Peyer's patch (tissue), 4 donors: ENCODE measurements at regions not wholly inside any gene's neighbourhood (a gene's known extent, or its start where the extent isn't known, plus 50 kb on each side); places are given as distances from the start of the nearest gene placed in this dataset.

Experiments
- POLR2A ChIP-seq, 2 donors: fragments of 450-650 bp; IDR thresholded peaks; one replicate each; pipeline ENCODE4 v1.5.1; 2017; ENCODE audit warnings: antibody characterized with exemption in 2 of 2, mild to moderate bottlenecking in 2 of 2, moderate library complexity in 2 of 2
- TF ChIP-seq, protein P1 (sequence below), 6 experiments: fragments of 450-650 bp in 4 of 6; fragments of 200-600 bp in 2 of 6; sonication (generic) in 1 of 6; IDR thresholded peaks; one replicate each; pipeline ENCODE4 v1.5.1; 2017 to 2019; ENCODE audit warnings: antibody characterized with exemption in 6 of 6, mild to moderate bottlenecking in 3 of 6, moderate library complexity in 1 of 6

DNA sequence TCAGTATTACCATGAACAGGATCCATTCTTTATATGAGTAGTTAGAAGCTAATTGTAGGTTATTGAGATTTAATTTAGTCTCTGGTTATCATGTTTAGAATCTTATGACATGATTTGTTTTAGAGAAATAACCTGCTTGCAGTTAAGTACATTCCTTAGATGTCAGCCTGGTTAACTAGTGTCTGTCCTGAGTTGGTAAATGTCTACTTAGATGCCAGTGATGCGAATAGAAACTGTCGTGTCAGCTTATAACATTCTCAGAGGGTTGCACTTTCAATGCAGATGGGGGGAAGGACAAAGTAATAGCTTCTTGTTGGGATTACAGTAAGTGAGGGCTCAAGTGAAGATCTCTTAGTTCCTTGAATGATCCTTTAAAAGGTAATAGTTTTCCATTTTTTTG is 227.8 kb upstream of the SPRY1 start:
- TF ChIP-seq, protein P1, sequence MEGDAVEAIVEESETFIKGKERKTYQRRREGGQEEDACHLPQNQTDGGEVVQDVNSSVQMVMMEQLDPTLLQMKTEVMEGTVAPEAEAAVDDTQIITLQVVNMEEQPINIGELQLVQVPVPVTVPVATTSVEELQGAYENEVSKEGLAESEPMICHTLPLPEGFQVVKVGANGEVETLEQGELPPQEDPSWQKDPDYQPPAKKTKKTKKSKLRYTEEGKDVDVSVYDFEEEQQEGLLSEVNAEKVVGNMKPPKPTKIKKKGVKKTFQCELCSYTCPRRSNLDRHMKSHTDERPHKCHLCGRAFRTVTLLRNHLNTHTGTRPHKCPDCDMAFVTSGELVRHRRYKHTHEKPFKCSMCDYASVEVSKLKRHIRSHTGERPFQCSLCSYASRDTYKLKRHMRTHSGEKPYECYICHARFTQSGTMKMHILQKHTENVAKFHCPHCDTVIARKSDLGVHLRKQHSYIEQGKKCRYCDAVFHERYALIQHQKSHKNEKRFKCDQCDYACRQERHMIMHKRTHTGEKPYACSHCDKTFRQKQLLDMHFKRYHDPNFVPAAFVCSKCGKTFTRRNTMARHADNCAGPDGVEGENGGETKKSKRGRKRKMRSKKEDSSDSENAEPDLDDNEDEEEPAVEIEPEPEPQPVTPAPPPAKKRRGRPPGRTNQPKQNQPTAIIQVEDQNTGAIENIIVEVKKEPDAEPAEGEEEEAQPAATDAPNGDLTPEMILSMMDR (IDR thresholded peaks at IDR 0.05) = no peak
- no peak for TF ChIP-seq POLR2A (IDR thresholded peaks at IDR 0.05)
